ENCODE measurements at regions not wholly inside any gene's neighbourhood (a gene's known extent, or its start where the extent isn't known, plus 50 kb on each side); places are given as distances from the start of the nearest gene placed in this dataset.

GRCh38 chr6:71768356-71768755 is 118.0 kb upstream of the RIMS1 start:
- Histone ChIP-seq H3K4ac (ENCODE audit: low read depth, low read length) (no peak overlapping the region), H4K8ac (ENCODE audit: low read depth, low read length) (no peak overlapping the region), H2BK5ac (ENCODE audit: low read depth, low read length, poor library complexity) (no peak overlapping the region), H4K91ac (ENCODE audit: low read depth, low read length) (no peak overlapping the region), H3K79me1 (ENCODE audit: low read length) (no peaks in the 10 kb centered on the region), H4K12ac (ENCODE audit: low read depth, low read length) (no peak overlapping the region), H3K4me2 (ENCODE audit: low read length) (no peak overlapping the region), H2BK120ac (ENCODE audit: insufficient read depth, low read length, poor library complexity) (no peak overlapping the region), H3K4me3 (ENCODE audit: low read depth, low read length) (no peak overlapping the region), H3K18ac (ENCODE audit: low read length) (no peak overlapping the region), H2BK12ac (ENCODE audit: low read length) (no peak overlapping the region), H2AK5ac (ENCODE audit: low read length) (no peak overlapping the region), H3K23ac (ENCODE audit: low read length) (no peak overlapping the region), H3K4me1 (ENCODE audit: control insufficient read depth in 1 of 2, insufficient read depth in 2 of 2, low read length in 2 of 2) (no peaks in the 10 kb centered on the region), H3K9me3 (ENCODE audit: insufficient read depth, low read depth, low read length) (no peaks in the 10 kb centered on the region), H3K14ac (ENCODE audit: low read length) (no peak overlapping the region), H2AFZ (ENCODE audit: insufficient read depth, low read length, poor library complexity) (no peak overlapping the region), H3K27ac (ENCODE audit: low read depth, low read length) (no peak overlapping the region), H3K27me3 (ENCODE audit: insufficient read depth, low read length) (no peaks in the 10 kb centered on the region), H3K36me3 (ENCODE audit: control insufficient read depth in 1 of 2, insufficient read depth in 2 of 2, low read length in 2 of 2) (no peaks in the 10 kb centered on the region), H3K79me2 (ENCODE audit: control insufficient read depth, insufficient read depth, low read length, poor library complexity) (no peaks in the 10 kb centered on the region), H3K9ac (ENCODE audit: low read length) (no peak overlapping the region)
- DNase-seq = no peak
- no CpG with 5 or more reads among the region's 1 CpG for WGBS (ENCODE audit: extremely low coverage, insufficient coverage, insufficient read length)

- H3K79me1 ChIP-seq (ENCODE audit: low read length) = no peaks in the 10 kb centered on the region
- no peak overlapping the region for H3K4me2 ChIP-seq (ENCODE audit: low read length)
- peak overlapping the region; percentile 14 for H3K4me3 ChIP-seq (ENCODE audit: low read depth, low read length)
- no peaks in the 10 kb centered on the region for H3K36me3 ChIP-seq (ENCODE audit: control insufficient read depth in 1 of 2, insufficient read depth in 2 of 2, low read length in 2 of 2)
- H4K91ac ChIP-seq (ENCODE audit: low read depth, low read length) = no peak overlapping the region
- H3K9ac ChIP-seq (ENCODE audit: low read length) = peak overlapping the region; percentile 1
- H3K14ac ChIP-seq (ENCODE audit: low read length) = no peak overlapping the region
- no peak overlapping the region for H2AFZ ChIP-seq (ENCODE audit: insufficient read depth, low read length, poor library complexity)
- H4K8ac ChIP-seq (ENCODE audit: low read depth, low read length) = no peak overlapping the region
- no peak overlapping the region for H2BK12ac ChIP-seq (ENCODE audit: low read length)
- no peaks in the 10 kb centered on the region for H3K79me2 ChIP-seq (ENCODE audit: control insufficient read depth, insufficient read depth, low read length, poor library complexity)
- H4K12ac ChIP-seq (ENCODE audit: low read depth, low read length) = no peak overlapping the region
- no peak overlapping the region for H3K23ac ChIP-seq (ENCODE audit: low read length)
- no peak overlapping the region for H3K27ac ChIP-seq (ENCODE audit: low read depth, low read length)
- H3K18ac ChIP-seq (ENCODE audit: low read length) = no peak overlapping the region
- WGBS (ENCODE audit: extremely low coverage, insufficient coverage, insufficient read length) = no CpG with 5 or more reads among the region's 1 CpG
- H2AK5ac ChIP-seq (ENCODE audit: low read length) = no peak overlapping the region
- H3K4me1 ChIP-seq (ENCODE audit: control insufficient read depth in 1 of 2, insufficient read depth in 2 of 2, low read length in 2 of 2) = no peaks in the 10 kb centered on the region
- DNase-seq = no peak
- no peak overlapping the region for H2BK5ac ChIP-seq (ENCODE audit: low read depth, low read length, poor library complexity)
- no peak overlapping the region for H2BK120ac ChIP-seq (ENCODE audit: insufficient read depth, low read length, poor library complexity)
- H3K27me3 ChIP-seq (ENCODE audit: insufficient read depth, low read length) = no peaks in the 10 kb centered on the region
- H3K9me3 ChIP-seq (ENCODE audit: insufficient read depth, low read depth, low read length) = peaks cover 3% of the 10 kb centered on the region
- H3K4ac ChIP-seq (ENCODE audit: low read depth, low read length) = no peak overlapping the region
These were observed 77.5 kb upstream of the RIMS1 start for GRCh38 chr6:71808865-71809264.

DNA sequence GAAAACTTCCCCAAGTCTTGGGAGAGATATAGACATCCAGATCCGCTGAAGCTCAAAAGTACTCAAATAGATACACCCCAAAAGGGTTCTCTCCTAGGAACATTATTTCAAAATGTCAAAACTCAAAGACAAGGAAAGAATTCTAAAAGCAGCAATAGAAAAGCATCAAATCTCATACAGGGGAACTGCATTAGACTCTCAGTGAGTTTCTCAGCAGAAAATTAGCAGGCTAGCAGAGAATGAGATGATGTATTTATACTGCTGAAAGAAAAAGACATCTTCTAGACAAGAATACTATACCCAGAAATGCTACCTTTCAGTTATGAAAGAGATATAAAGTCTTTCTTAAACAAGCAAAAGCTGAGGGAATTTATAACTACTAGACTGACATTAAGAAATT is 75.5 kb upstream of the RIMS1 start:
- H2AFZ ChIP-seq (ENCODE audit: insufficient read depth, low read length, poor library complexity) = no peak overlapping the region
- no peaks in the 10 kb centered on the region for H3K79me2 ChIP-seq (ENCODE audit: control insufficient read depth, insufficient read depth, low read length, poor library complexity)

GRCh38 chr6:71822625-71823024 is 63.7 kb upstream of the RIMS1 start:
- Histone ChIP-seq H3K23ac (ENCODE audit: low read length) (no peak overlapping the region), H4K91ac (ENCODE audit: low read depth, low read length) (no peak overlapping the region), H4K8ac (ENCODE audit: low read depth, low read length) (no peak overlapping the region), H3K79me2 (ENCODE audit: control insufficient read depth, insufficient read depth, low read length, poor library complexity) (no peaks in the 10 kb centered on the region), H3K9ac (ENCODE audit: low read length) (no peak overlapping the region), H3K18ac (ENCODE audit: low read length) (no peak overlapping the region), H2BK5ac (ENCODE audit: low read depth, low read length, poor library complexity) (no peak overlapping the region), H3K27me3 (ENCODE audit: insufficient read depth, low read length) (no peaks in the 10 kb centered on the region), H3K4me3 (ENCODE audit: low read depth, low read length) (no peak overlapping the region), H3K14ac (ENCODE audit: low read length) (no peak overlapping the region), H3K79me1 (ENCODE audit: low read length) (no peaks in the 10 kb centered on the region), H2AK5ac (ENCODE audit: low read length) (no peak overlapping the region), H4K12ac (ENCODE audit: low read depth, low read length) (no peak overlapping the region), H3K36me3 (ENCODE audit: control insufficient read depth in 1 of 2, insufficient read depth in 2 of 2, low read length in 2 of 2) (no peaks in the 10 kb centered on the region), H3K4me2 (ENCODE audit: low read length) (no peak overlapping the region), H3K9me3 (ENCODE audit: insufficient read depth, low read depth, low read length) (no peaks in the 10 kb centered on the region), H3K4me1 (ENCODE audit: control insufficient read depth in 1 of 2, insufficient read depth in 2 of 2, low read length in 2 of 2) (no peaks in the 10 kb centered on the region), H2BK120ac (ENCODE audit: insufficient read depth, low read length, poor library complexity) (no peak overlapping the region), H2AFZ (ENCODE audit: insufficient read depth, low read length, poor library complexity) (no peak overlapping the region), H3K4ac (ENCODE audit: low read depth, low read length) (no peak overlapping the region), H2BK12ac (ENCODE audit: low read length) (no peak overlapping the region), H3K27ac (ENCODE audit: low read depth, low read length) (no peak overlapping the region)
- WGBS (ENCODE audit: extremely low coverage, insufficient coverage, insufficient read length) = no CpG with 5 or more reads among the region's 2 CpGs
- DNase-seq = no peak

More for the DNA sequence above, 75.5 kb upstream of the RIMS1 start:
- Histone ChIP-seq H2BK5ac (ENCODE audit: low read depth, low read length, poor library complexity) (no peak overlapping the region), H3K27ac (ENCODE audit: low read depth, low read length) (no peak overlapping the region), H4K8ac (ENCODE audit: low read depth, low read length) (no peak overlapping the region), H4K91ac (ENCODE audit: low read depth, low read length) (no peak overlapping the region), H3K79me1 (ENCODE audit: low read length) (no peaks in the 10 kb centered on the region), H3K14ac (ENCODE audit: low read length) (no peak overlapping the region), H3K4ac (ENCODE audit: low read depth, low read length) (no peak overlapping the region), H3K36me3 (ENCODE audit: control insufficient read depth in 1 of 2, insufficient read depth in 2 of 2, low read length in 2 of 2) (no peaks in the 10 kb centered on the region), H3K9ac (ENCODE audit: low read length) (no peak overlapping the region), H3K18ac (ENCODE audit: low read length) (no peak overlapping the region), H3K23ac (ENCODE audit: low read length) (no peak overlapping the region), H3K27me3 (ENCODE audit: insufficient read depth, low read length) (no peaks in the 10 kb centered on the region), H2BK12ac (ENCODE audit: low read length) (no peak overlapping the region), H2AK5ac (ENCODE audit: low read length) (no peak overlapping the region), H2BK120ac (ENCODE audit: insufficient read depth, low read length, poor library complexity) (no peak overlapping the region), H3K4me2 (ENCODE audit: low read length) (no peak overlapping the region), H4K12ac (ENCODE audit: low read depth, low read length) (no peak overlapping the region), H3K9me3 (ENCODE audit: insufficient read depth, low read depth, low read length) (peaks cover 3% of the 10 kb centered on the region), H3K4me3 (ENCODE audit: low read depth, low read length) (no peak overlapping the region), H3K4me1 (ENCODE audit: control insufficient read depth in 1 of 2, insufficient read depth in 2 of 2, low read length in 2 of 2) (no peaks in the 10 kb centered on the region)
- DNase-seq = no peak
- no CpG with 5 or more reads among the region's 1 CpG for WGBS (ENCODE audit: extremely low coverage, insufficient coverage, insufficient read length)
